Fibroblast of lung (primary cell): ENCODE measurements at regions not wholly inside any gene's neighbourhood (a gene's known extent, or its start where the extent isn't known, plus 50 kb on each side); places are given as distances from the start of the nearest gene placed in this dataset.

Source experiments
- DNase-seq, 2 donors: peaks; one replicate each; pipeline versions ENCODE4 v3.0.0 to v3.0.0-alpha.2; 2010; ENCODE audit warnings: low read depth in 2 of 2
- H2AFZ ChIP-seq: 2 replicates; pipeline ENCODE4 v1.5.1; 2012; ENCODE audit warnings: low read length, control low read depth, inconsistent platforms
- H3K27ac ChIP-seq: 2 replicates; pipeline ENCODE4 v1.5.1; 2011; ENCODE audit warnings: low read length, control low read depth; ENCODE audit not compliant: insufficient read depth
- H3K27me3 ChIP-seq: 2 replicates; pipeline ENCODE4 v1.5.1; 2011; ENCODE audit warnings: mild to moderate bottlenecking, low read length; ENCODE audit not compliant: control insufficient read depth, insufficient read depth
- H3K36me3 ChIP-seq: 2 replicates; pipeline ENCODE4 v1.5.1; 2011; ENCODE audit warnings: low read length; ENCODE audit not compliant: control insufficient read depth, insufficient read depth
- H3K4me1 ChIP-seq: 2 replicates; pipeline ENCODE4 v1.5.1; 2011; ENCODE audit warnings: low read length; ENCODE audit not compliant: control insufficient read depth, insufficient read depth; ENCODE audit errors: extremely low read depth
- H3K4me2 ChIP-seq: 2 replicates; pipeline ENCODE4 v1.5.1; 2011; ENCODE audit warnings: low read length, control low read depth; ENCODE audit not compliant: insufficient read depth; ENCODE audit errors: extremely low read depth
- H3K4me3 ChIP-seq, 4 experiments: fragments of 200-600 bp in 1 of 4; sonication (generic) in 1 of 4; replicated peaks in 1 of 4; 2 replicates each; pipeline ENCODE4 v1.5.1; 2011 to 2016; ENCODE audit warnings: low read length in 4 of 4, low read depth in 3 of 4, mild to moderate bottlenecking in 3 of 4, control low read depth in 2 of 4, inconsistent platforms in 1 of 4, mixed read lengths in 1 of 4; ENCODE audit not compliant: insufficient read depth in 1 of 4; ENCODE audit errors: control extremely low read depth in 1 of 4
- H3K79me2 ChIP-seq: 2 replicates; pipeline ENCODE4 v1.5.1; 2012; ENCODE audit warnings: mild to moderate bottlenecking, low read length, inconsistent platforms; ENCODE audit not compliant: control insufficient read depth, insufficient read depth
- H3K9ac ChIP-seq: 2 replicates; pipeline ENCODE4 v1.5.1; 2011; ENCODE audit warnings: mild to moderate bottlenecking, low read length, control low read depth; ENCODE audit not compliant: insufficient read depth
- H3K9me3 ChIP-seq: 2 replicates; pipeline ENCODE4 v1.5.1; 2012; ENCODE audit warnings: low read depth, low read length; ENCODE audit not compliant: control insufficient read depth, insufficient read depth
- H4K20me1 ChIP-seq: 2 replicates; pipeline ENCODE4 v1.5.1; 2011; ENCODE audit warnings: low read length; ENCODE audit not compliant: control insufficient read depth, insufficient read depth; ENCODE audit errors: extremely low read depth
- CTCF ChIP-seq, 2 donors: IDR thresholded peaks in 1 of 2; conservative IDR thresholded peaks in 1 of 2; 1 replicate in 1 of 2; 2 replicates in 1 of 2; pipeline ENCODE4 v1.5.1; 2011 to 2012; ENCODE audit warnings: low read length in 2 of 2, control low read depth in 1 of 2, inconsistent platforms in 1 of 2, low read depth in 1 of 2, mild to moderate bottlenecking in 1 of 2
- EZH2 ChIP-seq: IDR thresholded peaks from 2 replicates; pipeline ENCODE4 v1.5.1; 2012; ENCODE audit warnings: low read length, control low read depth, mild to moderate bottlenecking; ENCODE audit errors: missing control alignments

GRCh38 chr10:9602998-9603397 is 1414.7 kb upstream of the CELF2 start:
- Histone ChIP-seq H3K9ac (no peak overlapping the region), H3K27me3 (no peaks in the 10 kb centered on the region), H3K4me2 (no peak overlapping the region), H4K20me1 (no peaks in the 10 kb centered on the region), H2AFZ (no peak overlapping the region), H3K79me2 (no peaks in the 10 kb centered on the region), H3K4me3 (no peak overlapping the region), H3K9me3 (no peaks in the 10 kb centered on the region), H3K4me1 (no peaks in the 10 kb centered on the region), H3K27ac (no peak overlapping the region), H3K36me3 (no peaks in the 10 kb centered on the region)
- TF ChIP-seq CTCF (conservative IDR thresholded peaks at IDR 0.05 in 1 of 2, IDR thresholded peaks at IDR 0.05 in 1 of 2; ENCODE audit: low read depth in 1 of 2, low read length in 2 of 2) (no peak), EZH2 (no peak)
- DNase-seq, result no peak

DNA sequence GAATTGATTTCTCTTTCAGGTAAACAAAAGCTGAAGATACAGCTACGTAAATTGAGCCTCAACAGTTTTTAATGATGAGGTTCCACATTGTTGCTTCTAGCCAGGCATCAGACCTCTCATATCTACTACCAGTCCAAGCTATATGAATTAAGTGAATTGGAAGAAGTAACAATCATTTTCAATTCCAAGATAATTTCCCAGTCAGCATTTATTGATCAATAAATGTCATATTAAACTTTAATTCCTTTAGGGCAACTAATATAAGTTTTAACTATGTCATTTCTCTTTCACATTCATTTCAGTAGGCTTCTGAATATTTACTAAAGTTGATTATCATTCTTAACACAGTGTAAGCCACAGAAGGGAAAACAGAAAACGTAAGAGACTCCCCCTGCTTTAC is 1413.7 kb upstream of the CELF2 start:
- no peak for DNase-seq
- no peaks in the 10 kb centered on the region for H3K36me3 ChIP-seq
- no peak for TF ChIP-seq EZH2
- H3K4me3 ChIP-seq, result no peak overlapping the region
- H2AFZ ChIP-seq, result no peak overlapping the region
- H3K27me3 ChIP-seq, result no peaks in the 10 kb centered on the region
- no peak overlapping the region for H3K4me2 ChIP-seq
- no peaks in the 10 kb centered on the region for H3K79me2 ChIP-seq
- H3K27ac ChIP-seq, result no peak overlapping the region
- no peaks in the 10 kb centered on the region for H4K20me1 ChIP-seq
- no peaks in the 10 kb centered on the region for H3K9me3 ChIP-seq
- no peak overlapping the region for H3K9ac ChIP-seq
- H3K4me1 ChIP-seq, result no peaks in the 10 kb centered on the region

- Histone ChIP-seq H3K4me2 (no peak overlapping the region), H3K9me3 (no peaks in the 10 kb centered on the region), H3K9ac (no peak overlapping the region), H3K4me3 (no peak overlapping the region), H3K79me2 (no peaks in the 10 kb centered on the region), H4K20me1 (no peaks in the 10 kb centered on the region), H3K36me3 (no peaks in the 10 kb centered on the region), H3K4me1 (no peaks in the 10 kb centered on the region), H3K27me3 (no peaks in the 10 kb centered on the region), H3K27ac (no peak overlapping the region), H2AFZ (no peak overlapping the region)
- TF ChIP-seq CTCF (conservative IDR thresholded peaks at IDR 0.05 in 1 of 2, IDR thresholded peaks at IDR 0.05 in 1 of 2; ENCODE audit: low read depth in 1 of 2, low read length in 2 of 2) (no peak), EZH2 (no peak)
- DNase-seq, result no peak
Observed at GRCh38 chr10:9605231-9605630, 1412.4 kb upstream of the CELF2 start.
